K562 (cell line): ENCODE measurements at regions not wholly inside any gene's neighbourhood (a gene's known extent, or its start where the extent isn't known, plus 50 kb on each side); places are given as distances from the start of the nearest gene placed in this dataset.

ENCODE experiments used
- ATAC-seq: fragments of 200-7000 bp; cut with Tn5 transposase; 3 replicates; pipeline ENCODE4 v1.9.1; 2020; ENCODE audit warnings: moderate library complexity
- BruUV-seq: library from RNA; stranded (reverse); fragments of 400-500 nt; replicated peaks from 2 replicates; lab custom pipeline; 2021; lab: Mats Ljungman, UMichigan
- CTCF ChIA-PET: fragments of 300-600 bp; formaldehyde crosslinking; extraction: SDS; loops from one replicate; lab custom pipeline; 2021; ENCODE audit warnings: low intra/inter-chr PET ratio; lab: Yijun Ruan, JAX
- POLR2A ChIA-PET: fragments of 300-600, 350-650 bp; sonication (Branson Sonifier 250); formaldehyde crosslinking; extraction: SDS; loops from one replicate; lab custom pipeline; 2021; ENCODE audit warnings: antibody characterized with exemption, inconsistent platforms; lab: Yijun Ruan, JAX
- DNase-seq, 4 experiments: peaks; one replicate each; pipeline versions ENCODE4 v3.0.0 to v3.0.0-alpha.2; 2011 to 2018; ENCODE audit warnings: low spot score in 3 of 4, mixed read lengths in 3 of 4; ENCODE audit errors: extremely low read depth in 1 of 4
- FAIRE-seq: peaks from 2 replicates; lab custom pipeline; 2011; peaks lifted over from hg19 to GRCh38; lab: Jason Lieb, UNC
- H2AFZ ChIP-seq: 2 replicates; pipeline ENCODE4 v1.6.0; 2011; ENCODE audit warnings: low read depth, low read length, control low read depth, inconsistent platforms
- H3K27ac ChIP-seq: fragments of 200-600 bp; 3 replicates; pipeline ENCODE4 v1.8.0; 2011; ENCODE audit warnings: low read depth, mild to moderate bottlenecking, control low read depth, inconsistent platforms, low read length, moderate library complexity, mixed read lengths; ENCODE audit errors: extremely low read depth
- H3K27me3 ChIP-seq, 2 experiments: fragments of 300-600 bp in 1 of 2; 2 replicates in 1 of 2; 3 replicates in 1 of 2; pipeline versions ENCODE4 v1.6.0 to v1.8.0; 2011; ENCODE audit warnings: inconsistent platforms in 2 of 2, low read length in 2 of 2, mild to moderate bottlenecking in 1 of 2, mixed read lengths in 1 of 2, moderate library complexity in 1 of 2; ENCODE audit not compliant: control insufficient read depth in 2 of 2, insufficient read depth in 2 of 2
- H3K36me3 ChIP-seq: fragments of 300-600 bp; 3 replicates; pipeline ENCODE4 v1.8.0; 2011; ENCODE audit warnings: mild to moderate bottlenecking, low read length, inconsistent platforms; ENCODE audit not compliant: control insufficient read depth, insufficient read depth
- H3K4me1 ChIP-seq, 2 experiments: fragments of 200-600 bp in 1 of 2; replicated peaks in 1 of 2; 2 replicates in 1 of 2; 3 replicates in 1 of 2; pipeline versions ENCODE4 v1.5.1 to v1.8.0; 2011; ENCODE audit warnings: inconsistent platforms in 2 of 2, low read length in 2 of 2, mild to moderate bottlenecking in 1 of 2, mixed read lengths in 1 of 2, moderate library complexity in 1 of 2; ENCODE audit not compliant: control insufficient read depth in 2 of 2, insufficient read depth in 2 of 2
- H3K4me2 ChIP-seq: 2 replicates; pipeline ENCODE4 v1.6.1; 2011; ENCODE audit warnings: low read length, control low read depth, inconsistent platforms, mixed read lengths; ENCODE audit not compliant: insufficient read depth
- H3K4me3 ChIP-seq: fragments of 200-600 bp; sonication (generic), shearing (Covaris generic); 2 replicates; pipeline ENCODE4 v1.5.1; 2016; ENCODE audit warnings: control low read depth, inconsistent platforms
- H3K79me2 ChIP-seq: fragments of 200-600 bp; 3 replicates; pipeline ENCODE4 v1.8.0; 2011; ENCODE audit warnings: low read length, inconsistent platforms; ENCODE audit not compliant: control insufficient read depth, insufficient read depth
- H3K9ac ChIP-seq, 2 experiments: 2 replicates each; pipeline versions ENCODE4 v1.6.0 to v1.6.1; 2011; ENCODE audit warnings: low read depth in 2 of 2, low read length in 2 of 2, control low read depth in 1 of 2, inconsistent platforms in 1 of 2, mild to moderate bottlenecking in 1 of 2, mixed read lengths in 1 of 2; ENCODE audit not compliant: insufficient read depth in 1 of 2
- H3K9me1 ChIP-seq: one replicate; pipeline ENCODE4 v1.6.0; 2011; ENCODE audit warnings: inconsistent platforms, mild to moderate bottlenecking, low read length, moderate library complexity; ENCODE audit not compliant: control insufficient read depth, insufficient read depth
- H3K9me3 ChIP-seq: replicated peaks from 2 replicates; pipeline ENCODE4 v1.5.1; 2011; ENCODE audit warnings: low read depth, low read length, inconsistent platforms; ENCODE audit not compliant: control insufficient read depth, insufficient read depth
- H4K20me1 ChIP-seq: replicated peaks from 2 replicates; pipeline ENCODE4 v1.6.1; 2011; ENCODE audit warnings: low read length, inconsistent platforms, mixed read lengths; ENCODE audit not compliant: control insufficient read depth, insufficient read depth
- ADNP ChIP-seq: fragments of 200-800 bp; sonication (Bioruptor generic); IDR thresholded peaks from 2 replicates; pipeline ENCODE4 v1.6.1; 2016; ENCODE audit warnings: missing genetic modification characterization, missing compliant biosample characterization
- CBFA2T3 ChIP-seq: fragments of 450-650 bp; IDR thresholded peaks from 2 replicates; pipeline ENCODE4 v1.6.1; 2017
- DIDO1 ChIP-seq: fragments of 450-650 bp; IDR thresholded peaks from 2 replicates; pipeline ENCODE4 v1.6.1; 2016; ENCODE audit warnings: low read depth, missing biosample characterization, missing genetic modification characterization
- KDM1A ChIP-seq, 2 experiments: fragments of 450-650 bp; IDR thresholded peaks; 2 replicates each; pipeline ENCODE4 v1.6.1; 2016; ENCODE audit warnings: mild to moderate bottlenecking in 2 of 2
- NFIC ChIP-seq: fragments of 450-650 bp; IDR thresholded peaks from 2 replicates; pipeline ENCODE4 v1.6.1; 2017; ENCODE audit warnings: mild to moderate bottlenecking, inconsistent platforms
- RCOR1 ChIP-seq, 2 experiments: IDR thresholded peaks; 2 replicates each; pipeline ENCODE4 v1.6.1; 2012; ENCODE audit warnings: low read depth in 2 of 2, low read length in 2 of 2, borderline replicate concordance in 1 of 2, improper control_type of control experiment in 1 of 2
- RNF2 ChIP-seq: sonication (generic); IDR thresholded peaks from 2 replicates; pipeline ENCODE4 v1.6.1; 2016
- ZNF589 ChIP-seq: fragments of 200-800 bp; sonication (Bioruptor generic); IDR thresholded peaks from 2 replicates; pipeline ENCODE4 v1.6.1; 2016; ENCODE audit warnings: low read depth, missing genetic modification characterization, missing compliant biosample characterization
- ZNF76 ChIP-seq: fragments of 250-450 bp; sonication (Bioruptor Pico); IDR thresholded peaks from 2 replicates; pipeline ENCODE4 v1.4.0; 2020; ENCODE audit warnings: mild to moderate bottlenecking, moderate library complexity, borderline replicate concordance
- WGBS: fragments of 100-300 bp; shearing (Covaris generic); methylation state at CpG from one replicate; pipeline ENCODE4 v1.1.6; 2016; ENCODE audit warnings: low coverage, mixed read lengths; ENCODE audit not compliant: insufficient coverage; ENCODE audit errors: missing lambda C conversion rate; 5-methylcytosine and 5-hydroxymethylcytosine counted together
- in situ Hi-C: fragments of 300-500 bp; cut with MboI; formaldehyde crosslinking; loops from 4 replicates; pipeline ENCODE4 v1.15.0; 2018; ENCODE audit warnings: inconsistent platforms, mixed read lengths
- intact Hi-C: fragments of 100-400 bp; cut with micrococcal nuclease; formaldehyde crosslinking; loops from 2 replicates; pipeline ENCODE4 v1.14.2; 2022

DNA sequence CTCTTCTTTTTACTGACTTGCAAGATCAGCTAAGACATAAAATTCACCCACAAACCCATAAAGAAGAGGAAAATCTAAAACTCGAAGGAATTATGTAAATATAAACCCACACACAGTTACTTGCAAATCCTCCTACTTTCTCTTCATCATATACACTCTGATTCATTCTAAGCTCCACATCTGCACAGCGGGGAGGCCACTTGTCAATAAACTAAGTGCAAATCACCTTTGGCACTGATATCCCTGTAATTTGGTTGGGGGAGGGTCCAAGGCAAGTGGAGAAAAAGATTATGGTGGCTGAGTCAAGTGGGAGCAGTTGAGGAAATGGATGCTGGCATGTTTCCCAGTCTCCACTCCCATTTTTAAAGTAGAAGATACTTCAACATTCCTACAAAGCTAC lies 596.5 kb downstream of the MATN1 start:
- peaks cover 0 to 14% of the 10 kb centered on the region in 2 experiments; a peak in 2 of 5 replicates for H3K27me3 ChIP-seq
- in situ Hi-C loops: no loop called here
- no peak for FAIRE-seq
- no peak overlapping the region for H3K27ac ChIP-seq
- no peak overlapping the region for H3K4me2 ChIP-seq
- H3K9ac ChIP-seq: no peak overlapping the region
- peaks cover 25 to 36% of the 10 kb centered on the region in 2 experiments; a peak in 4 of 5 replicates for H3K4me1 ChIP-seq
- TF ChIP-seq CBFA2T3 (peak; percentile 36), ZNF76 (CRISPR knock-in tag) (no peak), ZNF589 (CRISPR knock-in tag) (no peak), RCOR1 (IDR thresholded peaks at IDR 0.05; ENCODE audit: borderline replicate concordance in 1 of 2, low read depth in 2 of 2, low read length in 2 of 2) (peak in 1 of 2 experiments; percentile 12; a peak in 1 of 4 replicates), KDM1A (IDR thresholded peaks at IDR 0.05) (0 out of 4 replicates have a peak, but pooled peaks of 1 of the 2 experiments have one; percentile 12), DIDO1 (tag) (no peak), NFIC (0 out of 2 replicates have a peak, but pooled peaks have one; percentile 7), ADNP (tag) (no peak), RNF2 (no peak)
- ChIA-PET CTCF (no interaction called here), POLR2A (interaction anchor here (0.6 to 4.0 kb wide), 3 partner anchors 12 to 55 kb away, joined by 3 to 23 read pairs (median 4); no protein-coding TSS in a partner anchor)
- no peak for DNase-seq
- H3K36me3 ChIP-seq: no peaks in the 10 kb centered on the region
- intact Hi-C loops: no loop called here
- no peak overlapping the region for H2AFZ ChIP-seq
- 2% methylated on average over 2 of the region's 2 CpGs for WGBS
- H3K79me2 ChIP-seq: no peaks in the 10 kb centered on the region
- BruUV-seq: no TSS peak
- ATAC-seq: no peak
- no peaks in the 10 kb centered on the region for H4K20me1 ChIP-seq
- H3K4me3 ChIP-seq: no peak overlapping the region
- H3K9me1 ChIP-seq: peaks cover 7% of the 10 kb centered on the region
- H3K9me3 ChIP-seq: no peaks in the 10 kb centered on the region
